Spleen (tissue), 11 donors: ENCODE measurements at regions not wholly inside any gene's neighbourhood (a gene's known extent, or its start where the extent isn't known, plus 50 kb on each side); places are given as distances from the start of the nearest gene placed in this dataset.
A peak's percentile ranks its signal among the peaks of the same experiment; 100 is the strongest.

ENCODE experiments used
- DNase-seq: peaks from one replicate; pipeline ENCODE4 v3.0.0-alpha.2; 2020
- H3K27ac ChIP-seq, 8 donors: fragments of 200-600 bp; sonication (generic) in 7 of 8; 1 replicate in 4 of 8; 2 replicates in 4 of 8; pipeline versions ENCODE4 v1.5.0 to v1.8.0; 2016 to 2021; ENCODE audit warnings: inconsistent platforms in 4 of 8, mild to moderate bottlenecking in 4 of 8, moderate library complexity in 1 of 8
- H3K27me3 ChIP-seq, 7 donors: fragments of 200-600 bp; sonication (generic) in 6 of 7; replicated peaks in 1 of 7; 1 replicate in 4 of 7; 2 replicates in 3 of 7; pipeline versions ENCODE4 v1.5.0 to v1.8.0; 2016 to 2021; ENCODE audit warnings: inconsistent platforms in 3 of 7, mild to moderate bottlenecking in 1 of 7
- H3K36me3 ChIP-seq, 6 donors: fragments of 200-600 bp; sonication (generic) in 5 of 6; 1 replicate in 4 of 6; 2 replicates in 2 of 6; pipeline versions ENCODE4 v1.5.0 to v1.8.0; 2016 to 2021; ENCODE audit warnings: inconsistent platforms in 2 of 6
- H3K4me1 ChIP-seq, 6 donors: fragments of 200-600 bp; sonication (generic) in 5 of 6; 1 replicate in 3 of 6; 2 replicates in 3 of 6; pipeline versions ENCODE4 v1.5.0 to v1.8.0; 2016 to 2021; ENCODE audit warnings: inconsistent platforms in 3 of 6
- H3K4me3 ChIP-seq, 8 donors: fragments of 200-600 bp; sonication (generic) in 7 of 8; 1 replicate in 4 of 8; 2 replicates in 4 of 8; pipeline versions ENCODE4 v1.5.0 to v1.8.0; 2016 to 2021; ENCODE audit warnings: inconsistent platforms in 4 of 8, mild to moderate bottlenecking in 4 of 8, moderate library complexity in 2 of 8
- H3K9me3 ChIP-seq, 8 donors: fragments of 200-600 bp; sonication (generic) in 7 of 8; 1 replicate in 4 of 8; 2 replicates in 4 of 8; pipeline versions ENCODE4 v1.5.0 to v1.8.0; 2016 to 2021; ENCODE audit warnings: inconsistent platforms in 4 of 8
- POLR2A ChIP-seq, 3 donors: fragments of 450-650 bp; IDR thresholded peaks; one replicate each; pipeline ENCODE4 v1.5.1; 2017; ENCODE audit warnings: antibody characterized with exemption in 3 of 3, mild to moderate bottlenecking in 1 of 3
- POLR2AphosphoS5 ChIP-seq, 3 donors: sonication (generic); formaldehyde crosslinking; IDR thresholded peaks; one replicate each; pipeline ENCODE4 v1.5.1; 2017; ENCODE audit warnings: antibody characterized with exemption in 3 of 3
- WGBS, 5 donors: extraction: QIAGEN DNeasy Blood & Tissue Kit in 3 of 5; methylation state at CpG; one replicate each; pipeline versions ENCODE4 v1.1.5 to v1.1.7; 2013 to 2018; 5-methylcytosine and 5-hydroxymethylcytosine counted together
- intact Hi-C: fragments of 100-400 bp; cut with DNase I; formaldehyde crosslinking; loops from one replicate; pipeline ENCODE4 v1.15.0; 2023; ENCODE audit warnings: low total_unique reads
- TF ChIP-seq, protein P1 (sequence below), 11 experiments: fragments of 200-600 bp in 7 of 11; fragments of 450-650 bp in 4 of 11; sonication (generic) in 4 of 11; IDR thresholded peaks in 8 of 11; conservative IDR thresholded peaks in 3 of 11; 1 replicate in 7 of 11; 2 replicates in 4 of 11; pipeline versions ENCODE4 v1.4.0 to v1.8.0; 2016 to 2021; ENCODE audit warnings: antibody characterized with exemption in 11 of 11, inconsistent platforms in 4 of 11, mild to moderate bottlenecking in 1 of 11
- donor health status: healthy with polysubstance abuse.
- donor health status: DM: no; HTN: no; CAD: no; lungs with moderate emphysema.
- donor health status: DM: no; HTN: no; CAD: no.
- donor health status: Bipolar disorder and iron deficiency.
- donor health status: healthy.
- donor health status: DM: no; HTN: no; CAD: no.
- donor health status: DM: yes; HTN: yes; CAD: no.

DNA sequence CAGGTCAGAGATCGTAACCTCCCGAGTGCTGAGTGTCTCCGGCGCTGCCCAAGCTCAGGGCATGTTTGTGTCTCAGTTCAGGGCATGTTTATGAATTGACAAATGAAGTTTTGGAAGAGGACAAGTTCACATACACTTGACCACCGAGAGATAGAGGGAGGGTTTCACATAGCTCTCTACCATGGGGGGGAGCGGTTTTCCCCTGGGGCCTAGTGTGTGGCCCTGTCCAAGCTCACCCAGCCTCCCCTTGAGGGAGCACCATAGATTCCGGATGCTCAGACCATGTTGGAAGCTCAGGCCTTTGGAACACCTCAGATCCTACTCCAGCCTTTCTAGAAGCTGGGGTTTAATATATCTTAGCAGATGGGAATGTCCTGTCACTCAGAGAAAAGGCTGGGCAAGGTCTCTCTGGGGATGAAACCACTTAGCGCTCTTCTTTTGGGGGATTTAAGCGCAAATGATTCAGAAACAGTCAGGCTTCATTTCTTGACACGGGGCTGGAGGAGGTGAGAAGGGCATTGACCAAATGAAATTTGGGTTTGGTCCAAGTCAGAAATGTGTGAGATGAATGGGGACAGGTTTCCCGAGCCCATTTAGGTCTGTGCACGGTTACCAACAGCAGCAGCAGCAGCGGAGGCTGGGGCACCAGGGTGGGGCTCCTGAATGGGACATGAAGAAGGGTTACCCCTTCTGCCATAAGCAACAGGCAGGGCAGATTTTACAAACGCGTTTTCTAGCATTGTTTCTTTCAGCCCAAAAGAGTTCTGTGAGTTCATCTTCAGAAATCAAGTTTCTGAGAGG, 96.6 kb downstream of the METRNL start:
- Histone ChIP-seq H3K4me3 (no peak overlapping the region), H3K36me3 (no peaks in the 10 kb centered on the region), H3K27me3 (peaks cover 0 to 8% (median 0%) of the 10 kb centered on the region in 7 donors), H3K9me3 (no peaks in the 10 kb centered on the region), H3K27ac (no peak overlapping the region), H3K4me1 (peaks cover 0 to 11% (median 4%) of the 10 kb centered on the region in 6 donors)
- intact Hi-C loops, result no loop called here
- WGBS, 5 donors, result 82 to 90% (median 86%) methylated on average over 10 to 15 of the region's 15 CpGs
- no peak for DNase-seq
- TF ChIP-seq, protein P1, sequence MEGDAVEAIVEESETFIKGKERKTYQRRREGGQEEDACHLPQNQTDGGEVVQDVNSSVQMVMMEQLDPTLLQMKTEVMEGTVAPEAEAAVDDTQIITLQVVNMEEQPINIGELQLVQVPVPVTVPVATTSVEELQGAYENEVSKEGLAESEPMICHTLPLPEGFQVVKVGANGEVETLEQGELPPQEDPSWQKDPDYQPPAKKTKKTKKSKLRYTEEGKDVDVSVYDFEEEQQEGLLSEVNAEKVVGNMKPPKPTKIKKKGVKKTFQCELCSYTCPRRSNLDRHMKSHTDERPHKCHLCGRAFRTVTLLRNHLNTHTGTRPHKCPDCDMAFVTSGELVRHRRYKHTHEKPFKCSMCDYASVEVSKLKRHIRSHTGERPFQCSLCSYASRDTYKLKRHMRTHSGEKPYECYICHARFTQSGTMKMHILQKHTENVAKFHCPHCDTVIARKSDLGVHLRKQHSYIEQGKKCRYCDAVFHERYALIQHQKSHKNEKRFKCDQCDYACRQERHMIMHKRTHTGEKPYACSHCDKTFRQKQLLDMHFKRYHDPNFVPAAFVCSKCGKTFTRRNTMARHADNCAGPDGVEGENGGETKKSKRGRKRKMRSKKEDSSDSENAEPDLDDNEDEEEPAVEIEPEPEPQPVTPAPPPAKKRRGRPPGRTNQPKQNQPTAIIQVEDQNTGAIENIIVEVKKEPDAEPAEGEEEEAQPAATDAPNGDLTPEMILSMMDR (IDR thresholded peaks at IDR 0.05 in 8 of 11, conservative IDR thresholded peaks at IDR 0.05 in 3 of 11), result no peak
- no peak for TF ChIP-seq POLR2AphosphoS5 (IDR thresholded peaks at IDR 0.05)
- no peak for TF ChIP-seq POLR2A (IDR thresholded peaks at IDR 0.05)

DNA sequence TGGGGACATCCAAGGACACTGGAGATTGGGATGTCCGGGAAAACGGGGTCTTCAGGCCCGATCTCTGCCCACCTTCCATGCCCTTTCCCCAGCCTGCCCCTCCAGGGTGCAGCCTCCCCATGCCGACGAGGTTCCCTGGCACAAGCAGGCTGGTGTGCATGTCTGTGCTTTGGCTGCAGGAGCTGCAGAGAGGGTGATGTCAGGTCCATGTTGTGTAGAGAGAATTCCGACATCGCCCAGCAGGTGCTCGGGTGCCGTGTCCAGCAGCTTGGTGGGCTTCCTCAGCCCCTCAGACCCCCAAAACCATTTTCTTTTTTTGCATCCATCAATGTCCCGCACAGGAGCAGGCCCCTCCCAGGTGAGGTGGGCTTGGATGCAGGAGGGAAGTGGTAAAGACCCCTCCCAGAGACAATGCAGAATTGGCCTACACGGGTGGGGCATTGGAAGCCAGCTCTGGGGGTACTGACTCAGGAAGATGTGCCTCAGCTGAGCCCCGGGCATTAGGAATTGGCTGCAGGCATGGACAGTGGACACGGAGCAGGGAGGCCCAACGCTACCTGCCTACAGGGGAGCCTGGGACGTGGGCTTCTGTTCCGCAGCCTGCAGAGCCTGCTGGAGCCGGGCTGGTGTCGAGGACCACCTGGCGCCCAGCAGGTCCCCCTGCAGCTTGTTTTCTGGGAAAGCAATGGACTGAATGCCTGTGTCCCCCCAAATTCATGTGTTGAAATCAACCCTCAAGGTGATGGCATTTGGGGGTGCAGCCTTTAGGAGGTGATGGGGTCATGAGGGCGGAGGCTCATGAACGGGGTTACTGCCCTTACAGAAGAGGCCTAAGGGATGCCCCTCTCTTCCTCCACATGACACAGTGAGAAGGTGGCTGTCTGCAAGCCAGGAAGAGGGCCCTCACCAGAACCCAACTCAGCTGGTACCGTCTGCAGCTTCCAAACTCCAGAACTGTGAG, 97.5 kb downstream of the METRNL start:
- intact Hi-C loops, result no loop called here
- DNase-seq, result no peak
- Histone ChIP-seq H3K9me3 (no peaks in the 10 kb centered on the region), H3K4me3 (no peak overlapping the region), H3K27me3 (peaks cover 0 to 3% (median 0%) of the 10 kb centered on the region in 7 donors), H3K36me3 (no peaks in the 10 kb centered on the region), H3K27ac (no peak overlapping the region), H3K4me1 (peaks cover 0 to 11% (median 4%) of the 10 kb centered on the region in 6 donors)
- TF ChIP-seq, protein P1 (IDR thresholded peaks at IDR 0.05 in 8 of 11, conservative IDR thresholded peaks at IDR 0.05 in 3 of 11), result no peak
- TF ChIP-seq POLR2AphosphoS5 (IDR thresholded peaks at IDR 0.05) (no peak), POLR2A (IDR thresholded peaks at IDR 0.05) (no peak)
- 88 to 95% (median 92%) methylated on average over 19 to 22 of the region's 22 CpGs for WGBS, 5 donors

DNA sequence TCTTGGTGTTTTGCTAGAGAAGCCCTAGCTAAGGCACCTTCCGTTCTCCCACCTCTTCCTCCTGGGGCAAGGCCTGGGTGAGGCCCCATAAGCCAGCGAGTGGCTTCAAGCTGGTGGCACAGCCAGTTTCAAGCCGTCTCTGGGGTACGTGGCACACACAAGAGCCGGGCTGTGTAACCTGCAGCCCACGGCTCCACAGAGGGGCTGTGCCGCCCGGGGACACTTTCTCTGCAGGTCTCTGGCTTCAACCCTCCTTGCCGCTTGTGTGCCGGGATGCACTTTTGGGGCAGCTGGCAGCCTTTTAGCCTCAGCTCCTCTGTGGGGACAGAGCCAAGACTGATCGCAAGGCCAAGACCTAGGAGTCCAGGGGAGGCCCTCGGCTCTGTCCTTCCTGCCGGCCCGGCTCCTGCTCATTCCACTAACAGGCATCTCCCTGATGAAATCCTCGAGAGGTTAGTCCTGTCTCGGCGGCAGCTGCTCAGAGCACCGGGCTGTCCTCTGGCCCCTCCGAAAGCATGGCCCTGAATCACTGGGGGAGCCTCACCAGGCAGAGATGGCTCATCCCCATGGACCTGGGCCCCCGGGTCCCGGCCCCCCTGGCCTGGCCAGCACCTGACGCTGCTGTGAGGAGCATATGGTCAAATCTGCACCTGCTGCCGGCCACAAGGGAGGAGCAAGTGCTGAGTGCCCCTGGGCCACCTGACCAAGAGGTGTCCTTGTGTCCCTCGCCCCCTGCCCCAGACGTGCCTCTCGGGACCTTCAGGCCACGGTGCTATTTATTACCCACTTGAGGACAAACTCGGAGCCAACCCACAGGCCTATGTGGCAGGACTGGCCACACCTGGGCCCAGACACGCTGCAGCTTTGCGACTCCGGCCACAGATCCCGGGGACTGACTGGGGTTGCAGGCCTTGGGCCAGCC, 98.5 kb downstream of the METRNL start:
- Histone ChIP-seq H3K27me3 (no peaks in the 10 kb centered on the region), H3K4me3 (no peak overlapping the region), H3K4me1 (peaks cover 0 to 12% (median 4%) of the 10 kb centered on the region in 6 donors), H3K36me3 (no peaks in the 10 kb centered on the region), H3K9me3 (no peaks in the 10 kb centered on the region), H3K27ac (no peak overlapping the region)
- no peak for TF ChIP-seq POLR2AphosphoS5 (IDR thresholded peaks at IDR 0.05)
- TF ChIP-seq POLR2A (IDR thresholded peaks at IDR 0.05), result no peak
- TF ChIP-seq, protein P1 (IDR thresholded peaks at IDR 0.05 in 8 of 11, conservative IDR thresholded peaks at IDR 0.05 in 3 of 11), result no peak
- WGBS, 5 donors, result 83 to 94% (median 89%) methylated on average over 18 to 32 of the region's 32 CpGs
- intact Hi-C loops, result no loop called here
- DNase-seq, result peak; percentile 67
